A673 (cell line): ENCODE measurements at regions not wholly inside any gene's neighbourhood (a gene's known extent, or its start where the extent isn't known, plus 50 kb on each side); places are given as distances from the start of the nearest gene placed in this dataset.

Experiments
- CTCF ChIP-seq: fragments of 300-800, 200-600 bp; sonication (generic); conservative IDR thresholded peaks from 2 replicates; pipeline ENCODE4 v1.5.1; 2017; ENCODE audit warnings: low read depth, mild to moderate bottlenecking, antibody characterized with exemption, low read length, moderate library complexity, mixed read lengths
- EZH2 ChIP-seq: fragments of 200-600 bp; sonication (generic); IDR thresholded peaks from 2 replicates; pipeline ENCODE4 v1.6.1; 2017; ENCODE audit warnings: borderline replicate concordance, low read depth, mild to moderate bottlenecking, mixed read lengths, antibody characterized with exemption, low read length; ENCODE audit not compliant: poor library complexity, severe bottlenecking

GRCh38 chr9:23322392-23322791 lies 503.6 kb downstream of the ELAVL2 start:
- no peak for TF ChIP-seq CTCF
- TF ChIP-seq EZH2 = no peak
